Calu3 (cell line): ENCODE measurements at regions not wholly inside any gene's neighbourhood (a gene's known extent, or its start where the extent isn't known, plus 50 kb on each side); places are given as distances from the start of the nearest gene placed in this dataset.

ENCODE experiments used
- BruUV-seq: library from RNA; stranded (reverse); fragments of 400-500 nt; replicated peaks from 2 replicates; lab custom pipeline; 2021; lab: Mats Ljungman, UMichigan
- CTCF ChIA-PET: fragments of 300-600 bp; sonication (Branson Sonifier 250); formaldehyde crosslinking; loops from one replicate; lab custom pipeline; 2022; ENCODE audit warnings: antibody characterized with exemption; lab: Charles Lee
- DNase-seq: peaks from one replicate; pipeline ENCODE4 v3.0.0; 2022
- H3K27ac Mint-ChIP-seq: one replicate; pipeline ENCODE4 v1.8.0; 2022; ENCODE audit warnings: mixed read lengths; ENCODE audit not compliant: unreplicated experiment
- H3K27me3 Mint-ChIP-seq: one replicate; pipeline ENCODE4 v1.8.0; 2022; ENCODE audit warnings: mixed read lengths; ENCODE audit not compliant: unreplicated experiment
- H3K36me3 Mint-ChIP-seq: one replicate; pipeline ENCODE4 v1.8.0; 2022; ENCODE audit warnings: mild to moderate bottlenecking, moderate library complexity, mixed read lengths; ENCODE audit not compliant: insufficient read depth, unreplicated experiment
- H3K4me1 Mint-ChIP-seq: one replicate; pipeline ENCODE4 v1.8.0; 2022; ENCODE audit warnings: mild to moderate bottlenecking, low read depth, mixed read lengths; ENCODE audit not compliant: unreplicated experiment
- H3K4me3 Mint-ChIP-seq: one replicate; pipeline ENCODE4 v1.8.0; 2022; ENCODE audit warnings: mild to moderate bottlenecking, low read depth, moderate library complexity, mixed read lengths; ENCODE audit not compliant: unreplicated experiment
- H3K9me3 Mint-ChIP-seq: one replicate; pipeline ENCODE4 v1.8.0; 2022; ENCODE audit warnings: low read depth, mixed read lengths; ENCODE audit not compliant: unreplicated experiment
- CTCF ChIP-seq: fragments of 200-600 bp; IDR thresholded peaks from one replicate; pipeline ENCODE4 v1.8.0; 2022; ENCODE audit warnings: antibody characterized with exemption; ENCODE audit not compliant: unreplicated experiment
- intact Hi-C: fragments of 100-400 bp; cut with micrococcal nuclease; formaldehyde crosslinking; loops from one replicate; pipeline ENCODE4 v1.10.0; 2022; ENCODE audit not compliant: unreplicated experiment

GRCh38 chr1:157410457-157410856, 141.9 kb downstream of the FCRL5 start:
- Mint-ChIP-seq H3K27me3 (peaks cover 27% of the 10 kb centered on the region), H3K27ac (no peak overlapping the region), H3K4me1 (no peaks in the 10 kb centered on the region), H3K4me3 (no peak overlapping the region), H3K9me3 (no peaks in the 10 kb centered on the region), H3K36me3 (no peaks in the 10 kb centered on the region)
- TF ChIP-seq CTCF = no peak
- no TSS peak for BruUV-seq
- intact Hi-C loops = no loop called here
- DNase-seq = no peak
- CTCF ChIA-PET = no interaction called here

- Mint-ChIP-seq H3K9me3 (no peaks in the 10 kb centered on the region), H3K4me1 (no peaks in the 10 kb centered on the region), H3K27ac (no peak overlapping the region), H3K4me3 (no peak overlapping the region), H3K27me3 (peaks cover 30% of the 10 kb centered on the region), H3K36me3 (no peaks in the 10 kb centered on the region)
- intact Hi-C loops = no loop called here
- DNase-seq = no peak
- CTCF ChIA-PET = no interaction called here
- TF ChIP-seq CTCF = no peak
- no TSS peak for BruUV-seq
These were observed 142.4 kb downstream of the FCRL5 start for GRCh38 chr1:157409927-157410326.

DNA sequence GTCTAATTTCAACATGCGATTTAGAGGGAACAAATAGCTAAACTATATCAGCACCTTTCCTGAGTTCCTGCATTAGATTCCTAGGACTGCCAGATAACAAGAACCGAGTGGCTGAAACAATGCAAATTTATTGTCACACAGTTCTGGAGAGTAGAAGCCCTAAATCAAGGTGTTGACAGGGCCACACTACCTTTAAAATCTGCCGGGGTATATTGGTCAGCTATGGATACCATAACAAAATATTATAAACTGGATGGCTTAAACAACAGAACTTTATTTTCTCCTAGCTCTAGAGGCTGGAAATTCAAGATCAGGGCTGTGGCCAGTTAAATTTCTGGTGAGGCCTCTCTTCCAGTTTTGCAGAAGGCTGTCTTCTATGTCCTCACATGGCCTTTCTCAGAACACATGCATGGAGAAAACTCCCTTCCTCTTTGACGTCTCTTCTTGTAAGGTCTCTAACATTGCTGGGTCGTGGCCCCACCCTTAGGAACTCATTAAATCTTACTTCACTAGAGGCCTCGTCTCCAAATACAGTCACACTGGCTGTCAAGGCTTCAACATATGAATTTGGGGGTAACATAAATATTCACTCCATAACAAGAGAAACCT, 144.3 kb downstream of the FCRL5 start:
- H3K9me3 Mint-ChIP-seq = no peaks in the 10 kb centered on the region
- CTCF ChIA-PET = no interaction called here
- DNase-seq = no peak
- peaks cover 49% of the 10 kb centered on the region for H3K27me3 Mint-ChIP-seq
- H3K27ac Mint-ChIP-seq = no peak overlapping the region
- H3K4me3 Mint-ChIP-seq = no peak overlapping the region
- no peaks in the 10 kb centered on the region for H3K36me3 Mint-ChIP-seq
- no peak for TF ChIP-seq CTCF
- H3K4me1 Mint-ChIP-seq = peaks cover 4% of the 10 kb centered on the region
- BruUV-seq = no TSS peak
- intact Hi-C loops = no loop called here

DNA sequence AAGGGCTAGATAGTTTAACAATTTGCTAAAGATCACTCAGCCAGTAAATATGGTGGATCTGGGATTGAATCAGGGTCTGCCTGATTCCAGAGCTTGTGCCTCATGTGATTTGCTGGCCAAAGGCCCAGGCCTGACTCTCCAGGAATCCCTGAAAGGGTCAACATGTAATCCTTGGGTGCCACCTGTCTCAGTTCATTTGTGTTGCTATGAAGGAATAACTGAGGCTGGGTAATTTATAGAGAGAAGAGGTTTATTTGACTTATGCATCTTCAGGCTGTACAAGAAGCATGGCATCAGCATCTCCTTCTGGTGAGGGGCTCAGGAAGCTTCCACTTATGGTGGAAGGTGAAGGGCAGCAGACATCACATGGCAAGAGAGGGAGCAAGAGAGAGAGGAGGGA, 144.9 kb downstream of the FCRL5 start:
- DNase-seq = no peak
- Mint-ChIP-seq H3K4me3 (no peak overlapping the region), H3K27me3 (peaks cover 55% of the 10 kb centered on the region), H3K4me1 (peaks cover 8% of the 10 kb centered on the region), H3K36me3 (no peaks in the 10 kb centered on the region), H3K27ac (no peak overlapping the region), H3K9me3 (no peaks in the 10 kb centered on the region)
- no TSS peak for BruUV-seq
- intact Hi-C loops = no loop called here
- TF ChIP-seq CTCF = no peak
- CTCF ChIA-PET = no interaction called here
